UCSD-AML1 (cell line): ENCODE measurements at regions not wholly inside any gene's neighbourhood (a gene's known extent, or its start where the extent isn't known, plus 50 kb on each side); places are given as distances from the start of the nearest gene placed in this dataset.

Experiments
- DNase-seq: peaks from one replicate; lab custom pipeline; 2025; ENCODE audit not compliant: unreplicated experiment; lab: John Stamatoyannopoulos, UW

GRCh38 chr2:191512874-191513273 lies 165.1 kb upstream of the NABP1 start:
- DNase-seq: no peak

DNA sequence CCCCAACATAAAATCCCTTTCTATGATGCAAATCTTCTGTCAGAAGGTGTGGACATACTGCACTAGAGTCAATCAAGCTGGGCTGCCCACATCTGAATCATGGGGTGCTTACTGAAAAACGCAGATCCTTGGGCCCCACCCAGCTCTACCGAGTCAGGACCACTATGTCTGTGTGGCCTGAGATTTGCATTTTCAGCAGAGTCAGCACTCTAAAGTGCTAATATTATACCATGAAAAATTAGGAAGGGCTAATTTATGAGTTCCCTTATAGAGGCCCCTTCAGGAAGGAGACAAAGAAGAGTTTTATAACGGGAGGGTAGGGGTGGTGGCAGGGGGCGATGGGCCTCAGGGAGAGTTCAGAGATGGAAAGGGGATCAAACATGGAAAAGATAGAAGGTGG lies 163.3 kb upstream of the NABP1 start:
- no peak for DNase-seq

DNA sequence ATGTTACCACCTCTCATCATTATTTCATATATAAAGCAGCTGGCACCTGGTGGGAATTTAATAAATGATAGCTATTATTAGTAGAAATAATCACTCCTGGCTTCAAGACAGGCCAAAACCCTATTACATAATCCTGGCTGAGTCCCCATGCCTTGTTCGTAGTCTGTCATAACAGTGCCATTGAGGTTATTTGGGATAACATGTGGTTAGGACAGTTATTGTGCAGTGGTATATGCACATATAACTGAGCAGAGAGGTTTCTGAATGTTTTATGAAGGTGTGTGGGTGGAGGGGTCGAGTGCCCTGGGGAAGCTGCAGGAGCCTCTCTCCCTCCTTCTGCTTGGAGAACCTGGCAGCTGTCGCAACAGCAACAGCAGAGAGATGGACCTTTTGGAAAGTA lies 162.4 kb upstream of the NABP1 start:
- DNase-seq: no peak

DNA sequence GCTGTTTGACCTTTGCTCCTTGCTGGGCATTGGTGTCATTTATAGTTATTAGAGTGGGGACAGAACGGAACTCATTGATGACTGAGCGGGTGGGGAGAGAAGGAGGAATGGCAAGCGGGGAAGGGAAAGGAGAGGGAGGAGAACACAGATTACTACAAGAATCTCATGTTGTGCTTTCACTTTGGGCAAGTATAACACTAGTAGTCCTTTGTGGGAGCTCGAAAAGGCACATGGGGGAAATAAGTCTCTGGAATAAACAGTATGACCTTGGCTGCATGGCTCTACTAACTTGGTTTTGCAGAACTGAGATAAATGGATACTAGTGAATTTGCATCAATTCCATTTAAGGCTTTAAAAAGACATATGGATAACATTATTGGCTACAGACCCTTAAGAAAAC lies 161.7 kb upstream of the NABP1 start:
- DNase-seq: no peak

DNA sequence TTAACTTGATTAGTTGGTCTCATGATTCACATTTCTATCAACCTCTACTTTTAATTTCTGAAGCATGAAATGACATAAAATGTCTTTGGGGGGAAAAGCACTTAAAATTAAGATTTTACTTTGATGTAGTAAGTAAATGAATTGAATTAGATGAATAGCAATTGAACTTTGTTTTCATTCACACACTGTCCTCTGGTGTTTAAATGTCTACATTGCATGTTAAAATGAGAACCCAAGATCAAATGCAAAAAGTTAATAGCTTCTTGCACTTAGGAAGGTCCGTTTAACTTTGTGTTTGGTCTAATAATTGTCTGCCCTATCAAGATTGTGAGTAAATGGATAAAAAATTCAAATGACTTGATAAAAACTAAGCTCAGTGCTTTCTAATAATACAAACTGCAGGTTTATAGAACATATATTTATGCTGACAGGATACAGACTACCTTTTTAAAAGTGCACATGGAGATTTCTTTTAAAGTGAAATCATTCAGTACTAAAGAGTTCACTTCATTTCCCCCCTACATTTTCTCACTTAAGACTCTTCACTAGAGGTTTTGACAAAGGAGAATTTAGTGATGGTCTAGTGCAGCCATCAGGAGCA lies 156.2 kb upstream of the NABP1 start:
- no peak for DNase-seq

DNA sequence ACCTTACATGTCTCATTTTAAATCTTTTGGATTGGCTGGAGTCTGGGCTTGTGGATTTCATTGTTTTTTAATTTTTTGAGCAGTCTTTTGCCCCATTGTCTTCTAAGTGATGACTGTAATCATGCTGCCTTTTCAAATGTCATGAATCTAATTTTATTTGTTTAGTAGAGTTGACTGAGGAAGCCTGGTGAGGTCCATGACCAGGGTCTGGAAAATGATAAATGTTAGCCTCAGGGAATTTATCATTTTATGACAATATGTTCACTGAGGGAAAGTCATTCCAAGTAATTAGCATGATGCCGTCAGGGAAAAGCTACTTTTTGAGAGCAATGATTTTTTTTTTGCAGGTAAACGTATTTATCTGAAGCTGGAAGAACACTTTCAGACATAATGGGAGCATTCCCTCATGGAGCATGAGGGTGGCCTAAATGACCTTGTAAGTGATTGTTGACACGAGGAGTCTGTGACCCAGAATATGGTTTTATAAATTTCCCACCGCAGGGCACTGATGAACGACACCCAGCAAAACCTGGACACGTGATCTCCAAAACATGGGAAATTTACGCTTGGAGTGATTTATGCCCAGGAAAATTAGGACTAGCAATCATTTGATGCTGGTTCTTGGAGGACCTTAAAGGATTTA lies 155.3 kb upstream of the NABP1 start:
- no peak for DNase-seq

DNA sequence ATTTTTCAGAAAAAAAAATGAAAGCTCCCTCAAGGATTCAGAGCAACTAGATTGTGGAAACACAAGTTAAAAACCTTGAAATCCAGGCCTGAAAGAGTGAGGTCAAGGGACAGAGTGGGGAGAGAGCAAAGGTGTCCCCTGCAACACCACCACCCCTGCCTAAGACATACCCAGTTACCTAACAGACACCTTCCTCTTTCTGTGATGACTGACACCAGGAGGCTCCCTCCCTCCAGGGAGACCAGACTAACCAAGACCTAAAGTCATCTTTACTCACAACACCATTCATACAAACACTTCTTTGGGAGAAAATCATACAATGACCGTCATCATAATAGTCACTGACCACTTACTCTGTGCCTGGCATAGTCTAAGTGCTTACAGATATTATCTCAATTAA lies 151.8 kb upstream of the NABP1 start:
- DNase-seq: no peak

GRCh38 chr2:191526536-191526935 lies 151.4 kb upstream of the NABP1 start:
- DNase-seq: no peak

GRCh38 chr2:191526953-191527556 lies 150.9 kb upstream of the NABP1 start:
- no peak for DNase-seq

DNA sequence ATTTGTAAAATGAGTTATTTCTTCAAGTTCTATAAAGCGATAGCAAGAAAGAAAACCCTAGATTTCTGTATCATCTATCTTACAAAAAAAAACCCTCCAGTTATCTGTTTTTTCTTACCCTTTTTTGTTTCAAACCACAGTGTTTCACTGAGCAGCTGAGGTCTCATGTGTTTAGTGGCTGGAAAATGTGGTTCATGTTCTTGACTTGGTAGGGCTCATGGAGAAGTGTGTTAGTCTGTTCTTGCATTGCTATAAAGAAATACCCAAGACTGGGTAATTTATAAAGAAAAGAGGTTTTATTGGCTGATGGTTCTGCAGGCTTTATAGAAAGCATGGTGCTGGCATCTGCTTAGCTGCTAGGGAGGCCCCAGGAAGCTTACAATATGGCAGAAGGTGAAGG lies 147.3 kb upstream of the NABP1 start:
- no peak for DNase-seq

GRCh38 chr2:191533693-191534180 lies 144.2 kb upstream of the NABP1 start:
- no peak for DNase-seq

DNA sequence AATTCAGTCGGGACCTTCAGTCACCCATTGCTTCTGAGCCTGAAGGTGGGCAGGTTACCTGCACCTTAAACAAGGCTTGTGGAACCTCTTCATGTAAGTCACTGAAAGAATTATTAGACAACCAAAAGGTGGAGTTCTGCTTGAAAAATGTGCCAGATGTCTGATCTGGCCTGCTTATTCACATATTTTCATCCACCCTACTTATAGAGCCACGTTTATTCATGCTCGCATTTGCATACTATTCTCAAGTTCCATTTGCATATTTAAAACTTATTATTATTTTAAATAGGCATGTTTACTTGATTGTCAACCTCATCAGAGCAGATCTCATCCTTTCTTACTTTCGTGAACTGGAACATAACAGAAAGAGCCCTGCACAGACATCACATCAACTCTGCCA lies 140.0 kb upstream of the NABP1 start:
- DNase-seq: no peak

GRCh38 chr2:191538334-191538903 lies 139.5 kb upstream of the NABP1 start:
- DNase-seq: no peak

GRCh38 chr2:191539068-191539467 lies 138.9 kb upstream of the NABP1 start:
- no peak for DNase-seq

DNA sequence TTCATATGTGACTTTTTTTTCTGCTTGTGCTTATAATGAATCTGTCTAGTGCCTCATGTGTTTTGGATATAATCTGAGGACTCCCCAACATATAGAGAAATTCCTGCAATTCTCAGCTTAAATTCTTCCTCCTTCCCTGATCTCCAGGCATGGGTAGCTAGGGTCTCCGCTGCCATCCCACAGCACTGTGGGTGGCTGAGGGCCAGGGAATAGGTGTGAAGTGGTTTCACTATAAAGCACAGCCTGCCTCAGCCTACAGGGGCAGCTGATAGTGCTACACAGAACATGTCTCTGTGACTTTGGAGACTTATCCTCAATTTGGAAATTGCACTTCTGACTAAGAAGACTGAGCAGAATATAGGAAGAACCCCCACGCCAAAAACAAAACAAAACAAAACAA lies 137.3 kb upstream of the NABP1 start:
- no peak for DNase-seq

DNA sequence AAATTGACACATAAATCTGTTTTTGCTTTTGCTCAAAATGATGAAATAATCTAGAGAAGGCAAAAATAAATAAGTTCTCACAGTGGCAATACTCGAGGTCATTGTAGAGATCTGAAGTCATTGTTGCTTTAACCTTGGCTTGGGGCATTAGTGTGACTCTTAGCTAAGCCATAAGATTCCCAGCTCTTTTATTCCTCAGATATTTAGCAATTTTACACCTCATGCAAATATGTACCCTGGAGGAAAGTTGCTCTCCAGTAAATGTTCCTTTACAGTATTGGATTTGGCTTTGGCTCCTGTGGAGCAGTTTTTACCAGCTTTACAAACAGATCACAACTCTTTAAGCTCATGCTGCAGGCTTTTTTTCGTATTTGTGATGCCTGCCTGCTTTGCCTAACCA lies 134.2 kb upstream of the NABP1 start:
- no peak for DNase-seq

DNA sequence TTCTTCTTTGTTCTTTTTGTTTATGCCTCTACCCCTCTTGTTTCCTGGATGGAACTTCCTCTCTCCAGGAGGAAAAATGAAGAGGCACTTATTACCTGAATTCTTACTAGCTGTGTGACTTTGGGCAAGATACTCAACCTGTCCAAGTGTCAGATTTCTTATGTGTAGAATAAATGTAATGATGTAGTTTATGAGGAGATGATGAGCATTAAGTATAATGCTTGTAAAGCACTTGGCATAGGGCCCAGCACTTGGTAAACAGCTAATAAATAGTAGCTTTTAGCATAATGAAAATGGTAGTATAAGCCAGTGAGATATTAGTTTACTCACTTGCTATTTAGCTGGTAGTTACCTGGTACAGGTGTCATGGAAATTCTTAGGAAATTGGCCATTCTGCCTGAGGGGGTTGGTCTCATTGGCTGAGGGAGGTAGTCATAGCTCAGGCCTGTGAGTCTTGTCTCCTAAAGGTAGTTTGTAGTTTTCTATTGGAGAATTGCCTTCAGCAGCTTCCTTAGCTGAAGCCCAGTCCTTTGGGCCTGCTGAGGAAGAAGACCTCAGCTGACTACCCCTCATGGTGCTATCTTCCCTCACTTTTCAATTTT lies 133.4 kb upstream of the NABP1 start:
- DNase-seq: no peak

DNA sequence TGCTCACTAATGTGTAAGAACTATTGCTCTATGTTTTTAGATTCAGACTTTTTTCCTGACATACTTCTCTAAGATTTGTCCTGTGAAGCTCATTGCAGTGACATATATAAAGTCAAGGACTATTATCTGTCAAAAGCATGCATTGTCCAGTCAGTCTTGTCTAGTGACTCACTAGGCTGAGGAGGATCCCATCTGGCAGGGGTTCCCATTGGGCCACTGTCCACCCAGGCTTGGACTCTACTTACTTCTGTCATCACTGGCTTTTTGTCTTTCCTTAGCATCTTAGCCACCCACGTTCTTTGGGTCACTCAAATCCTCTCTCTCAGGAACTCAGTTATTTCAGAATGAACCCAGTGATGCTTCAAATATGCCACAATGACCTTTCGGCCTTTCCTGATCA lies 132.6 kb upstream of the NABP1 start:
- DNase-seq: no peak

GRCh38 chr2:191552066-191552465 lies 125.9 kb upstream of the NABP1 start:
- DNase-seq: no peak

DNA sequence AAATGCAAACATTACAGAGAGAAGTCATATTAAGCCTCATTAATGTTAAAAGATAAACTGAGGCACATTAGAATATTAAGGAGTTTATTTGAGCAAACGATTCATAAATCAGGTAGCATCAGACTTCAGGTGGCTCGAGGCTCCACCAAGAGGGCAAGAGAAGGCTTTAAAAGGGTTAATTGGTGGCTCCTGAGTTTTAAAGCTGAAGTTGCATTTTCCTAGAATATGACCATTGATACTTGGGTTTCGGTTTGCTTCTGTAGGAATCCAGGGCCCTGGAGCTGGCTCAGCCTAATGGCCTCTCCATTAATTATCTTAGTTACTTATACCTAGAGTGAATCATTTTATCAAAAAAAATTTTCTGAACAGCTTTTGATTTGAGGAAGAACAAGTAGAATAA lies 123.7 kb upstream of the NABP1 start:
- DNase-seq: no peak

- DNase-seq: peak; percentile 77
Observed at GRCh38 chr2:191555092-191555742, 122.7 kb upstream of the NABP1 start.
